ENCODE measurements at regions not wholly inside any gene's neighbourhood (a gene's known extent, or its start where the extent isn't known, plus 50 kb on each side); places are given as distances from the start of the nearest gene placed in this dataset.

DNA sequence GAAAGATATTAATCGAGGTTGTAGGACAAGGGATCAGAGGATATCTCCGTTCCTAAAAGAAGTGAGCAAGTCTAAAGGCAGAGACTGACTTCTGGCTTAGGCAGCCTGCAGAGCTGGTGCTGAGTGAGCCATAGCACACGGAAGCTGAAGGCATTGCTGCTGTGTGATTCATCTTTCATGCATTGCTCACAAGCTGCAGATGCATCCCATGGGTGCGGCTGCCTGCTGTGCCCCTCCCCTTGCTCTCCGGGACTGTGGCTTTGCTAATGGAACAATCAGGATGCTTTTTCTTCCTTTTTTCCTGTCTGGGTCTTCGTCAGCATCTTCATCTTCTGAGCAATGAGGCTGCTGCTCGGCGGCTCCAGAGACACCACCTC, 341.4 kb downstream of the DIRAS2 start:
- TF ChIP-seq ZNF274 (IDR thresholded peaks at IDR 0.05; ENCODE audit: low read depth, low read length) (no peak), SUZ12 (IDR thresholded peaks at IDR 0.05; ENCODE audit: extremely low read depth, insufficient read depth, insufficient read length) (no peak), YY1 (IDR thresholded peaks at IDR 0.05; ENCODE audit: insufficient read depth, insufficient read length) (no peak)
